ENCODE measurements at regions not wholly inside any gene's neighbourhood (a gene's known extent, or its start where the extent isn't known, plus 50 kb on each side); places are given as distances from the start of the nearest gene placed in this dataset.

GRCh38 chr12:25004447-25004846, 55.5 kb upstream of the BCAT1 start:
- TF ChIP-seq ZNF512 (CRISPR knock-in tag; IDR thresholded peaks at IDR 0.05; ENCODE audit: borderline replicate concordance) = no peak
- no peak for TF ChIP-seq FOXK1 (CRISPR knock-in tag; IDR thresholded peaks at IDR 0.05)
- TF ChIP-seq SP1 (CRISPR knock-in tag; conservative IDR thresholded peaks at IDR 0.05) = no peak
- no peak for TF ChIP-seq CTCF (IDR thresholded peaks at IDR 0.05)
- TF ChIP-seq HMGA2 (CRISPR knock-in tag; IDR thresholded peaks at IDR 0.05) = no peak
- no peak for TF ChIP-seq ZMAT4 (CRISPR knock-in tag; IDR thresholded peaks at IDR 0.05)
- TF ChIP-seq ATF1 (CRISPR knock-in tag; IDR thresholded peaks at IDR 0.05) = no peak
- no peak for TF ChIP-seq TEAD4 (CRISPR knock-in tag; IDR thresholded peaks at IDR 0.05)
- TF ChIP-seq USF2 (CRISPR knock-in tag; IDR thresholded peaks at IDR 0.05) = no peak
- TF ChIP-seq PRDM15 (CRISPR knock-in tag; IDR thresholded peaks at IDR 0.05) = no peak
- TF ChIP-seq E2F1 (CRISPR knock-in tag; IDR thresholded peaks at IDR 0.05) = no peak
